Ishikawa (cell line): ENCODE measurements at regions not wholly inside any gene's neighbourhood (a gene's known extent, or its start where the extent isn't known, plus 50 kb on each side); places are given as distances from the start of the nearest gene placed in this dataset.

ENCODE experiments used
- MAX ChIP-seq: IDR thresholded peaks from 2 replicates; pipeline ENCODE4 v1.6.1; 2012
- RAD21 ChIP-seq: IDR thresholded peaks from 2 replicates; pipeline ENCODE4 v1.6.1; 2012; ENCODE audit warnings: low read depth
- TCF12 ChIP-seq: IDR thresholded peaks from 2 replicates; pipeline ENCODE4 v1.6.1; 2012; ENCODE audit warnings: low read depth

DNA sequence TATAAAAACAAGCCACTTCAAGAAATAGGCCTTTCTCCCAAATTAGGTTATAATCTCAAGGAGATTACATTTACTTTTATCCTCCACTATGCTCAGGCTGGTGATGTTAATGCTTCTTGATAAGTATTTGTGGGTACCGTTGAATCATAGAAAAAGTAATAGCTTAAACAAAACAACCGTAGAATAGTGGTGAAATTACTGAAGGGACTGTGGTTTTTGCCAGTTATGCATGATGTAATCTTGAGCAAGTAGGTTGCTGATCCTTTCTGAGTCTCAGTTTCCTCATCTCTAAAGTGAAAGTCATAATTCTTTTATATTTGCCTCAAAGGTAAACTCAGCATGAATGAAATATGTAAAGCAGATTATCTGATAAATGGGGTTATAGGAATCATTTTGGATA is 187.3 kb upstream of the JAG1 start:
- no peak for TF ChIP-seq RAD21
- TF ChIP-seq MAX, result no peak
- TF ChIP-seq TCF12, result no peak
